BE2C (cell line): ENCODE measurements at regions not wholly inside any gene's neighbourhood (a gene's known extent, or its start where the extent isn't known, plus 50 kb on each side); places are given as distances from the start of the nearest gene placed in this dataset.

Experiments
- DNase-seq: peaks from one replicate; pipeline ENCODE4 v3.0.0-alpha.2; 2020
- H3K27me3 ChIP-seq: fragments of 250-450 bp; sonication (Bioruptor Pico); 2 replicates; pipeline ENCODE4 v1.5.1; 2020; ENCODE audit warnings: mild to moderate bottlenecking
- H3K36me3 ChIP-seq: fragments of 250-450 bp; sonication (Bioruptor Pico); 2 replicates; pipeline ENCODE4 v1.5.1; 2020; ENCODE audit warnings: mild to moderate bottlenecking
- H3K4me1 ChIP-seq: fragments of 250-450 bp; sonication (Bioruptor Pico); 2 replicates; pipeline ENCODE4 v1.5.1; 2020
- H3K4me3 ChIP-seq: 2 replicates; pipeline ENCODE4 v1.5.1; 2011; ENCODE audit warnings: low read depth, low read length
- H3K9me3 ChIP-seq: fragments of 250-450 bp; sonication (Bioruptor Pico); 2 replicates; pipeline ENCODE4 v1.5.1; 2020
- TF ChIP-seq, protein P1 (sequence below): IDR thresholded peaks from 2 replicates; pipeline ENCODE4 v1.5.1; 2012; ENCODE audit warnings: mild to moderate bottlenecking, low read depth, low read length

GRCh38 chr17:77090476-77090875 lies 50.3 kb upstream of the SEC14L1 start:
- H3K9me3 ChIP-seq: no peaks in the 10 kb centered on the region
- H3K4me3 ChIP-seq: no peak overlapping the region
- H3K36me3 ChIP-seq: peaks cover 47% of the 10 kb centered on the region
- peaks cover 10% of the 10 kb centered on the region for H3K4me1 ChIP-seq
- TF ChIP-seq, protein P1, sequence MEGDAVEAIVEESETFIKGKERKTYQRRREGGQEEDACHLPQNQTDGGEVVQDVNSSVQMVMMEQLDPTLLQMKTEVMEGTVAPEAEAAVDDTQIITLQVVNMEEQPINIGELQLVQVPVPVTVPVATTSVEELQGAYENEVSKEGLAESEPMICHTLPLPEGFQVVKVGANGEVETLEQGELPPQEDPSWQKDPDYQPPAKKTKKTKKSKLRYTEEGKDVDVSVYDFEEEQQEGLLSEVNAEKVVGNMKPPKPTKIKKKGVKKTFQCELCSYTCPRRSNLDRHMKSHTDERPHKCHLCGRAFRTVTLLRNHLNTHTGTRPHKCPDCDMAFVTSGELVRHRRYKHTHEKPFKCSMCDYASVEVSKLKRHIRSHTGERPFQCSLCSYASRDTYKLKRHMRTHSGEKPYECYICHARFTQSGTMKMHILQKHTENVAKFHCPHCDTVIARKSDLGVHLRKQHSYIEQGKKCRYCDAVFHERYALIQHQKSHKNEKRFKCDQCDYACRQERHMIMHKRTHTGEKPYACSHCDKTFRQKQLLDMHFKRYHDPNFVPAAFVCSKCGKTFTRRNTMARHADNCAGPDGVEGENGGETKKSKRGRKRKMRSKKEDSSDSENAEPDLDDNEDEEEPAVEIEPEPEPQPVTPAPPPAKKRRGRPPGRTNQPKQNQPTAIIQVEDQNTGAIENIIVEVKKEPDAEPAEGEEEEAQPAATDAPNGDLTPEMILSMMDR: no peak
- no peaks in the 10 kb centered on the region for H3K27me3 ChIP-seq
- no peak for DNase-seq
